ENCODE measurements at regions not wholly inside any gene's neighbourhood (a gene's known extent, or its start where the extent isn't known, plus 50 kb on each side); places are given as distances from the start of the nearest gene placed in this dataset.

DNA sequence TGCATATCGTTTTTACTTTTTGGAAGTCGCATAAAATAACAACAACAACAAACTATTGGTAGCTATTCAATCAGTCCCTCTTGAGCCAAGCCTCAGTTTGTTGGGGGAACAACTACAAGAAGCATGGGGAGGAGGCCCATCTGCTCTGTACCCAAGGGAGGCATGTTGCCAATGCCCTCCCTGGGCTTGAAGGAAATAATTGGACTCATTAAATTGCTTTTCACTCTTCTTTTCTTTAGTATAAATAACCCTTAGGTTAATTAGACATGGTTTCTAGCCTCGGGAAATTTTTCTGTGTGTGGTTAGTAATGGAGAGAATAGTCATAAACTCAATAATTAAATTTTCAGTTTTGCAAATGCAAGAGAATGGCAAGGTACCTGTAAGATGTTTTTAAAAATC, 500.7 kb downstream of the TLE4 start:
- Histone ChIP-seq H3K4me1 (ENCODE audit: insufficient read depth, low read length) (no peaks in the 10 kb centered on the region), H3K27ac (ENCODE audit: extremely low read length, insufficient read depth, low read length) (no peak overlapping the region), H3K4me2 (ENCODE audit: low read depth, low read length) (no peak overlapping the region), H3K79me2 (ENCODE audit: insufficient read depth, low read length) (no peaks in the 10 kb centered on the region), H3K27me3 (ENCODE audit: control insufficient read depth in 1 of 2, insufficient read depth in 2 of 2, low read length in 2 of 2) (no peaks in the 10 kb centered on the region), H4K20me1 (ENCODE audit: insufficient read depth, low read length) (no peaks in the 10 kb centered on the region), H3K9me3 (ENCODE audit: low read length) (peaks cover 20% of the 10 kb centered on the region; the same call in 1 of the 2 replicates), H3K9ac (ENCODE audit: insufficient read depth, low read depth, low read length) (no peak overlapping the region), H2AFZ (ENCODE audit: low read length) (no peak overlapping the region), H3K4me3 (replicated peaks in 1 of 3; ENCODE audit: insufficient read depth in 1 of 3, low read depth in 2 of 3, low read length in 3 of 3) (no peak overlapping the region), H3K36me3 (replicated peaks in 1 of 2; ENCODE audit: control insufficient read depth in 1 of 2, insufficient read depth in 2 of 2, low read length in 2 of 2) (no peaks in the 10 kb centered on the region)
- ChIA-PET CTCF (ENCODE audit: low intra/inter-chr PET ratio, low total read pairs) (no interaction called here), POLR2A (no interaction called here)
- 1% methylated on average over 3 of the region's 3 CpGs for WGBS (ENCODE audit: low lambda C conversion rate)
- no peak for DNase-seq (ENCODE audit: low spot score)
- TF ChIP-seq, protein P1, sequence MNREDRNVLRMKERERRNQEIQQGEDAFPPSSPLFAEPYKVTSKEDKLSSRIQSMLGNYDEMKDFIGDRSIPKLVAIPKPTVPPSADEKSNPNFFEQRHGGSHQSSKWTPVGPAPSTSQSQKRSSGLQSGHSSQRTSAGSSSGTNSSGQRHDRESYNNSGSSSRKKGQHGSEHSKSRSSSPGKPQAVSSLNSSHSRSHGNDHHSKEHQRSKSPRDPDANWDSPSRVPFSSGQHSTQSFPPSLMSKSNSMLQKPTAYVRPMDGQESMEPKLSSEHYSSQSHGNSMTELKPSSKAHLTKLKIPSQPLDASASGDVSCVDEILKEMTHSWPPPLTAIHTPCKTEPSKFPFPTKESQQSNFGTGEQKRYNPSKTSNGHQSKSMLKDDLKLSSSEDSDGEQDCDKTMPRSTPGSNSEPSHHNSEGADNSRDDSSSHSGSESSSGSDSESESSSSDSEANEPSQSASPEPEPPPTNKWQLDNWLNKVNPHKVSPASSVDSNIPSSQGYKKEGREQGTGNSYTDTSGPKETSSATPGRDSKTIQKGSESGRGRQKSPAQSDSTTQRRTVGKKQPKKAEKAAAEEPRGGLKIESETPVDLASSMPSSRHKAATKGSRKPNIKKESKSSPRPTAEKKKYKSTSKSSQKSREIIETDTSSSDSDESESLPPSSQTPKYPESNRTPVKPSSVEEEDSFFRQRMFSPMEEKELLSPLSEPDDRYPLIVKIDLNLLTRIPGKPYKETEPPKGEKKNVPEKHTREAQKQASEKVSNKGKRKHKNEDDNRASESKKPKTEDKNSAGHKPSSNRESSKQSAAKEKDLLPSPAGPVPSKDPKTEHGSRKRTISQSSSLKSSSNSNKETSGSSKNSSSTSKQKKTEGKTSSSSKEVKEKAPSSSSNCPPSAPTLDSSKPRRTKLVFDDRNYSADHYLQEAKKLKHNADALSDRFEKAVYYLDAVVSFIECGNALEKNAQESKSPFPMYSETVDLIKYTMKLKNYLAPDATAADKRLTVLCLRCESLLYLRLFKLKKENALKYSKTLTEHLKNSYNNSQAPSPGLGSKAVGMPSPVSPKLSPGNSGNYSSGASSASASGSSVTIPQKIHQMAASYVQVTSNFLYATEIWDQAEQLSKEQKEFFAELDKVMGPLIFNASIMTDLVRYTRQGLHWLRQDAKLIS (CRISPR knock-in tag; IDR thresholded peaks at IDR 0.05): no peak
- TF ChIP-seq POLR2AphosphoS5 (IDR thresholded peaks at IDR 0.05; ENCODE audit: low read depth, low read length) (no peak), ZSCAN30 (CRISPR knock-in tag; IDR thresholded peaks at IDR 0.05) (no peak), CBFB (CRISPR knock-in tag; IDR thresholded peaks at IDR 0.05) (no peak), ZNF10 (CRISPR knock-in tag; IDR thresholded peaks at IDR 0.05; ENCODE audit: borderline replicate concordance, low read depth) (no peak), RFX5 (IDR thresholded peaks at IDR 0.05; ENCODE audit: low read depth, low read length) (no peak), SMAD3 (CRISPR knock-in tag; IDR thresholded peaks at IDR 0.05) (no peak)
- TF ChIP-seq, protein P2, sequence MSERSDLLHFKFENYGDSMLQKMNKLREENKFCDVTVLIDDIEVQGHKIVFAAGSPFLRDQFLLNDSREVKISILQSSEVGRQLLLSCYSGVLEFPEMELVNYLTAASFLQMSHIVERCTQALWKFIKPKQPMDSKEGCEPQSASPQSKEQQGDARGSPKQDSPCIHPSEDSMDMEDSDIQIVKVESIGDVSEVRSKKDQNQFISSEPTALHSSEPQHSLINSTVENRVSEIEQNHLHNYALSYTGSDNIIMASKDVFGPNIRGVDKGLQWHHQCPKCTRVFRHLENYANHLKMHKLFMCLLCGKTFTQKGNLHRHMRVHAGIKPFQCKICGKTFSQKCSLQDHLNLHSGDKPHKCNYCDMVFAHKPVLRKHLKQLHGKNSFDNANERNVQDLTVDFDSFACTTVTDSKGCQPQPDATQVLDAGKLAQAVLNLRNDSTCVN (CRISPR knock-in tag; IDR thresholded peaks at IDR 0.05; ENCODE audit: borderline replicate concordance): no peak
- TF ChIP-seq, protein P3, sequence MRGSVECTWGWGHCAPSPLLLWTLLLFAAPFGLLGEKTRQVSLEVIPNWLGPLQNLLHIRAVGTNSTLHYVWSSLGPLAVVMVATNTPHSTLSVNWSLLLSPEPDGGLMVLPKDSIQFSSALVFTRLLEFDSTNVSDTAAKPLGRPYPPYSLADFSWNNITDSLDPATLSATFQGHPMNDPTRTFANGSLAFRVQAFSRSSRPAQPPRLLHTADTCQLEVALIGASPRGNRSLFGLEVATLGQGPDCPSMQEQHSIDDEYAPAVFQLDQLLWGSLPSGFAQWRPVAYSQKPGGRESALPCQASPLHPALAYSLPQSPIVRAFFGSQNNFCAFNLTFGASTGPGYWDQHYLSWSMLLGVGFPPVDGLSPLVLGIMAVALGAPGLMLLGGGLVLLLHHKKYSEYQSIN (CRISPR knock-in tag; IDR thresholded peaks at IDR 0.05; ENCODE audit: borderline replicate concordance): no peak
- FAIRE-seq: no peak
- in situ Hi-C loops (cut with HindIII; ENCODE audit: extremely low pct_ligation_motif_present, low pct_unique_long_range_greater_than_20kb) (no loop called here), intact Hi-C loops (cut with micrococcal nuclease; ENCODE audit: unreplicated experiment) (no loop called here)
- no peak for ATAC-seq
- no TSS peak for BruUV-seq (replicated peaks)
